DND-41 (cell line): ENCODE measurements at regions not wholly inside any gene's neighbourhood (a gene's known extent, or its start where the extent isn't known, plus 50 kb on each side); places are given as distances from the start of the nearest gene placed in this dataset.

Experiments
- ATAC-seq: fragments of 200-7000 bp; cut with Tn5 transposase; 3 replicates; pipeline ENCODE4 v1.9.1; 2021; ENCODE audit warnings: low read depth; ENCODE audit not compliant: insufficient read depth
- DNase-seq: peaks from one replicate; pipeline ENCODE4 v3.0.0-alpha.2; 2020
- H2AFZ ChIP-seq: 2 replicates; pipeline ENCODE4 v1.6.0; 2012; ENCODE audit warnings: low read depth, low read length
- H3K27ac ChIP-seq: 2 replicates; pipeline ENCODE4 v1.5.1; 2012; ENCODE audit warnings: low read length, inconsistent platforms
- H3K27me3 ChIP-seq: fragments of 200-600 bp; sonication (generic); 2 replicates; pipeline ENCODE4 v1.6.0; 2012; ENCODE audit warnings: low read length, mild to moderate bottlenecking, inconsistent platforms; ENCODE audit not compliant: insufficient read depth, poor library complexity
- H3K36me3 ChIP-seq: 2 replicates; pipeline ENCODE4 v1.5.1; 2012; ENCODE audit warnings: low read length, inconsistent platforms; ENCODE audit not compliant: insufficient read depth
- H3K4me1 ChIP-seq: 2 replicates; pipeline ENCODE4 v1.5.1; 2012; ENCODE audit warnings: mild to moderate bottlenecking, low read length; ENCODE audit not compliant: insufficient read depth
- H3K4me2 ChIP-seq: 2 replicates; pipeline ENCODE4 v1.6.0; 2012; ENCODE audit warnings: mild to moderate bottlenecking, moderate library complexity, low read length, inconsistent platforms; ENCODE audit not compliant: insufficient read depth
- H3K4me3 ChIP-seq, 2 experiments: fragments of 200-600 bp in 1 of 2; shearing (Covaris generic) in 1 of 2; 2 replicates each; pipeline ENCODE4 v1.5.1; 2012 to 2016; ENCODE audit warnings: inconsistent platforms in 2 of 2, low read length in 2 of 2, mild to moderate bottlenecking in 2 of 2, low read depth in 1 of 2, moderate library complexity in 1 of 2
- H3K79me2 ChIP-seq: 2 replicates; pipeline ENCODE4 v1.6.0; 2012; ENCODE audit warnings: low read length, inconsistent platforms; ENCODE audit not compliant: insufficient read depth
- H3K9ac ChIP-seq: 2 replicates; pipeline ENCODE4 v1.6.0; 2012; ENCODE audit warnings: low read depth, mild to moderate bottlenecking, inconsistent platforms, low read length, moderate library complexity
- H3K9me3 ChIP-seq: 2 replicates; pipeline ENCODE4 v1.5.1; 2012; ENCODE audit warnings: low read length, moderate library complexity, mild to moderate bottlenecking, inconsistent platforms; ENCODE audit not compliant: insufficient read depth, severe bottlenecking
- H4K20me1 ChIP-seq: 2 replicates; pipeline ENCODE4 v1.6.0; 2012; ENCODE audit warnings: low read length; ENCODE audit not compliant: insufficient read depth
- EZH2 ChIP-seq: IDR thresholded peaks from 3 replicates; pipeline ENCODE4 v1.6.1; 2012; ENCODE audit warnings: borderline replicate concordance, low read depth, mild to moderate bottlenecking, moderate library complexity, low read length, inconsistent platforms; ENCODE audit not compliant: severe bottlenecking
- TF ChIP-seq, protein P1 (sequence below): IDR thresholded peaks from 2 replicates; pipeline ENCODE4 v1.5.1; 2012; ENCODE audit warnings: borderline replicate concordance, low read length, moderate library complexity, mild to moderate bottlenecking; ENCODE audit not compliant: poor library complexity, severe bottlenecking; ENCODE audit errors: extremely low read depth

DNA sequence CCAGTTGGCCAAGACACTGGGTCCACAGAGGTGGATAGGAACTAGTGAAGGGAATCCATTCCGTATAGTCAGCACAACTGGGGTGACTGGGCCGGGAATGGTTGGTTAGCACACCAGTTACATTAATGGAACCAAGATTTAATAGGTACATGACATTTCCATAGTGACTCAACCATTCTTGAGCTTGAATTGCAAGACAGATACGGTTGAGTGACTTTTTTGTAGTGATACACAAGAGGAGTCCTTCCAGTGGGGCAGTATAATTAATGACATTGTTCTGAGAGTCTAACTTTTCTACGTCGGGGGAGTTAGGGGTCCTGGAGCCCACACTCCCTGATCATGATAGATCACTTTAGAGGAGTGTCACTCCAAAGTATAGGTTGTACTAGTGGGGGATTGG lies 211.6 kb upstream of the CXCL13 start:
- TF ChIP-seq EZH2: no peak
- TF ChIP-seq, protein P1, sequence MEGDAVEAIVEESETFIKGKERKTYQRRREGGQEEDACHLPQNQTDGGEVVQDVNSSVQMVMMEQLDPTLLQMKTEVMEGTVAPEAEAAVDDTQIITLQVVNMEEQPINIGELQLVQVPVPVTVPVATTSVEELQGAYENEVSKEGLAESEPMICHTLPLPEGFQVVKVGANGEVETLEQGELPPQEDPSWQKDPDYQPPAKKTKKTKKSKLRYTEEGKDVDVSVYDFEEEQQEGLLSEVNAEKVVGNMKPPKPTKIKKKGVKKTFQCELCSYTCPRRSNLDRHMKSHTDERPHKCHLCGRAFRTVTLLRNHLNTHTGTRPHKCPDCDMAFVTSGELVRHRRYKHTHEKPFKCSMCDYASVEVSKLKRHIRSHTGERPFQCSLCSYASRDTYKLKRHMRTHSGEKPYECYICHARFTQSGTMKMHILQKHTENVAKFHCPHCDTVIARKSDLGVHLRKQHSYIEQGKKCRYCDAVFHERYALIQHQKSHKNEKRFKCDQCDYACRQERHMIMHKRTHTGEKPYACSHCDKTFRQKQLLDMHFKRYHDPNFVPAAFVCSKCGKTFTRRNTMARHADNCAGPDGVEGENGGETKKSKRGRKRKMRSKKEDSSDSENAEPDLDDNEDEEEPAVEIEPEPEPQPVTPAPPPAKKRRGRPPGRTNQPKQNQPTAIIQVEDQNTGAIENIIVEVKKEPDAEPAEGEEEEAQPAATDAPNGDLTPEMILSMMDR: no peak
- H3K36me3 ChIP-seq: no peaks in the 10 kb centered on the region
- H3K27me3 ChIP-seq: no peaks in the 10 kb centered on the region
- no peaks in the 10 kb centered on the region for H3K9me3 ChIP-seq
- no peak overlapping the region for H3K9ac ChIP-seq
- no peak overlapping the region for H3K27ac ChIP-seq
- H3K4me3 ChIP-seq: no peak overlapping the region
- no peak overlapping the region for H3K4me2 ChIP-seq
- H3K4me1 ChIP-seq: no peaks in the 10 kb centered on the region
- ATAC-seq (no peak), DNase-seq (no peak)
- H2AFZ ChIP-seq: no peak overlapping the region
- H3K79me2 ChIP-seq: no peaks in the 10 kb centered on the region
- no peaks in the 10 kb centered on the region for H4K20me1 ChIP-seq

DNA sequence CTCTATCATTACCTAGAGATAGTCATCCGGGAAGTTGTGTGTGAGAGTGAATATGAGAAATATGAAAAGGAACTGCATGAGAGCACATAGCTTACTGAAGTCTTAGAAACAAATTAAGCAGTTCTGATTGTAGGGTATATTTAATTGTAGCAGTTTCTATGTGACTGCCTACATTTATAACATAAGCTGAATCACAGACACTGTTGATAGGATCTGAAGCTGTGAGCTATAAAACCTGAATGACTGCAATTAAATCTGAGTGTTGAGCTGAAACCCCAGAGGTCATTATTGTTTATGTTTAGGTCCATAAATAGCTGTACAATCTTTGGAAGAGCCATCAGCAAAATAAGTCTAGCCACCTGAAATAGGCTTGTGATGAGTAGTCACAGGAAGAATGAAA lies 210.1 kb upstream of the CXCL13 start:
- Histone ChIP-seq H2AFZ (no peak overlapping the region), H3K27me3 (no peaks in the 10 kb centered on the region), H3K79me2 (no peaks in the 10 kb centered on the region), H3K4me2 (no peak overlapping the region), H3K9ac (no peak overlapping the region), H3K9me3 (no peaks in the 10 kb centered on the region), H3K27ac (no peak overlapping the region), H4K20me1 (no peaks in the 10 kb centered on the region), H3K36me3 (no peaks in the 10 kb centered on the region), H3K4me3 (no peak overlapping the region), H3K4me1 (no peaks in the 10 kb centered on the region)
- DNase-seq (no peak), ATAC-seq (no peak)
- no peak for TF ChIP-seq EZH2
- TF ChIP-seq, protein P1: no peak

DNA sequence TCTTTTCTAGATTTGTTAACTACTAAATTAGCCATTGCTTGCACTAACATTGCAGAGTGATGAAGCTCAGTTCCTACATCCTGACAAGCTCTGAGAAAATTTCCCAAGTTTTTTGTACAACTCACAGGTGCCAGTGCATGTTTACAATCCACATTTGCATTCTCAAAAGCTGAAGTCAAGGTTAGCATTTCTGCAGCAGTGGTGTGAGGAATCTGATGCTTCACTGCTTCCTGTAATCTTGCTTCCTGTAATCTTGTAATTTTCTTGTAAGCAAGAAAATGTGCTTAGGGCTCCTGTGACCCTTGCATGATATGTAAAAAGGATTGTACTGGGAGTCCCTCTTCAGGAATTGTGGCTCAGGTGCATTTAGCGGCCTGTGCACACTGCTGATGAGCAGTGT lies 207.4 kb upstream of the CXCL13 start:
- Histone ChIP-seq H3K4me3 (no peak overlapping the region), H4K20me1 (peaks cover 3% of the 10 kb centered on the region; the same call in 1 of the 2 replicates), H3K4me2 (no peak overlapping the region), H3K27me3 (peaks cover 4% of the 10 kb centered on the region), H3K9me3 (no peaks in the 10 kb centered on the region), H3K79me2 (no peaks in the 10 kb centered on the region), H3K27ac (no peak overlapping the region), H3K36me3 (no peaks in the 10 kb centered on the region), H3K4me1 (no peaks in the 10 kb centered on the region), H3K9ac (no peak overlapping the region), H2AFZ (no peak overlapping the region)
- ATAC-seq (no peak), DNase-seq (no peak)
- TF ChIP-seq, protein P1: no peak
- no peak for TF ChIP-seq EZH2

DNA sequence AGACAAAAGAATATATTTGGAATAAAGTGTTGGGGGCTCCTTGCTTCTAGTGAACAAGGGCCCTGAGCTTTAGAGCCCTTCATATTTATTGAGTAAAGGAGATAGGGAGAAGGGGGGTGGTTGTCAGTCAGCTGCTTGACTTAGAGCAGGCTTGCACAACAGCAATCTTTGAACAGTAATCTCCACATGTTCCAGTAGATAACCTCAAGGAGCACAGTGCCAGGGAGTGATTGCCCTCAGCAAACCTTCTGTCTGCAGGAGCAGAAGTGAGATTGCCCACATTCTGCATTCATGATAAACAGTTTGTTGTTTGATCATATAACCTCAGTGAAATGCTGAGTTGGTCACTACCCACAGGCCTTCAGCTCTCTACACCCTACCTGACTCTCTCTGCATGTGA lies 205.8 kb upstream of the CXCL13 start:
- TF ChIP-seq, protein P1: no peak
- H3K4me2 ChIP-seq: no peak overlapping the region
- H2AFZ ChIP-seq: no peak overlapping the region
- peaks cover 3% of the 10 kb centered on the region; the same call in 1 of the 2 replicates for H4K20me1 ChIP-seq
- peaks cover 13% of the 10 kb centered on the region for H3K27me3 ChIP-seq
- no peaks in the 10 kb centered on the region for H3K4me1 ChIP-seq
- H3K4me3 ChIP-seq: no peak overlapping the region
- H3K27ac ChIP-seq: no peak overlapping the region
- no peak overlapping the region for H3K9ac ChIP-seq
- DNase-seq: no peak
- no peaks in the 10 kb centered on the region for H3K36me3 ChIP-seq
- H3K9me3 ChIP-seq: no peaks in the 10 kb centered on the region
- ATAC-seq: no peak
- no peaks in the 10 kb centered on the region for H3K79me2 ChIP-seq
